ENCODE measurements at regions not wholly inside any gene's neighbourhood (a gene's known extent, or its start where the extent isn't known, plus 50 kb on each side); places are given as distances from the start of the nearest gene placed in this dataset.

GRCh38 chr11:22441831-22442230, 103.7 kb downstream of the SLC17A6 start:
- TF ChIP-seq CTCF (IDR thresholded peaks at IDR 0.05) (no peak), EP300 (IDR thresholded peaks at IDR 0.05; ENCODE audit: borderline replicate concordance in 1 of 2, low read depth in 1 of 2, low read length in 1 of 2) (no peak), REST (IDR thresholded peaks at IDR 0.05; ENCODE audit: low read depth, low read length) (no peak), POLR2AphosphoS5 (IDR thresholded peaks at IDR 0.05; ENCODE audit: low read depth, low read length) (no peak), TAF1 (IDR thresholded peaks at IDR 0.05; ENCODE audit: borderline replicate concordance, low read depth, low read length) (no peak), EZH2phosphoT487 (IDR thresholded peaks at IDR 0.05; ENCODE audit: borderline replicate concordance, low read depth) (no peak), GABPA (IDR thresholded peaks at IDR 0.05; ENCODE audit: low read depth) (no peak), PBX3 (IDR thresholded peaks at IDR 0.05) (no peak), FOXM1 (IDR thresholded peaks at IDR 0.05; ENCODE audit: low read depth) (no peak), MAX (IDR thresholded peaks at IDR 0.05; ENCODE audit: low read depth) (no peak)

All from SK-N-SH (cell line).